Keratinocyte (primary cell): ENCODE measurements at regions not wholly inside any gene's neighbourhood (a gene's known extent, or its start where the extent isn't known, plus 50 kb on each side); places are given as distances from the start of the nearest gene placed in this dataset.

Source experiments
- DNase-seq: peaks from one replicate; pipeline ENCODE4 v3.0.0-alpha.2; 2011; ENCODE audit warnings: low read depth, missing footprints, low spot score
- FAIRE-seq: peaks from 2 replicates; lab custom pipeline; 2011; peaks lifted over from hg19 to GRCh38; lab: Jason Lieb, UNC
- H2AFZ ChIP-seq: 2 replicates; pipeline ENCODE4 v1.6.0; 2012; ENCODE audit warnings: low read length, control low read depth, inconsistent platforms; ENCODE audit not compliant: control insufficient read depth
- H3K27ac ChIP-seq: 2 replicates; pipeline ENCODE4 v1.5.1; 2011; ENCODE audit warnings: low read length; ENCODE audit not compliant: control insufficient read depth, insufficient read depth
- H3K27me3 ChIP-seq: 3 replicates; pipeline ENCODE4 v1.6.0; 2011; ENCODE audit warnings: low read length; ENCODE audit not compliant: control insufficient read depth, insufficient read depth; ENCODE audit errors: extremely low read depth
- H3K36me3 ChIP-seq, 2 experiments: 2 replicates in 1 of 2; 3 replicates in 1 of 2; pipeline ENCODE4 v1.5.1; 2011; ENCODE audit warnings: low read length in 2 of 2, mild to moderate bottlenecking in 1 of 2; ENCODE audit not compliant: control insufficient read depth in 2 of 2, insufficient read depth in 2 of 2; ENCODE audit errors: extremely low read depth in 1 of 2
- H3K4me1 ChIP-seq: 3 replicates; pipeline ENCODE4 v1.5.1; 2011; ENCODE audit warnings: low read length; ENCODE audit not compliant: control insufficient read depth, insufficient read depth; ENCODE audit errors: extremely low read depth
- H3K4me2 ChIP-seq: 3 replicates; pipeline ENCODE4 v1.6.0; 2011; ENCODE audit warnings: low read depth, low read length; ENCODE audit not compliant: control insufficient read depth, insufficient read depth; ENCODE audit errors: extremely low read depth
- H3K4me3 ChIP-seq, 3 experiments: fragments of 200-600 bp in 1 of 3; sonication (generic) in 1 of 3; 2 replicates in 2 of 3; 3 replicates in 1 of 3; pipeline ENCODE4 v1.5.1; 2011 to 2016; ENCODE audit warnings: low read length in 3 of 3, mild to moderate bottlenecking in 3 of 3, control low read depth in 2 of 3, inconsistent platforms in 1 of 3, low read depth in 1 of 3, mixed read lengths in 1 of 3, mixed run types in 1 of 3, moderate library complexity in 1 of 3; ENCODE audit not compliant: control insufficient read depth in 2 of 3, insufficient read depth in 2 of 3; ENCODE audit errors: extremely low read depth in 1 of 3
- H3K79me2 ChIP-seq: 2 replicates; pipeline ENCODE4 v1.6.0; 2012; ENCODE audit warnings: low read length; ENCODE audit not compliant: control insufficient read depth, insufficient read depth
- H3K9ac ChIP-seq: 3 replicates; pipeline ENCODE4 v1.6.0; 2011; ENCODE audit warnings: low read length; ENCODE audit not compliant: control insufficient read depth, insufficient read depth; ENCODE audit errors: extremely low read depth
- H3K9me1 ChIP-seq: 3 replicates; pipeline ENCODE4 v1.6.0; 2011; ENCODE audit warnings: low read length; ENCODE audit not compliant: control insufficient read depth, insufficient read depth; ENCODE audit errors: extremely low read depth
- H3K9me3 ChIP-seq: 2 replicates; pipeline ENCODE4 v1.5.1; 2012; ENCODE audit warnings: low read depth, low read length; ENCODE audit not compliant: control insufficient read depth
- H4K20me1 ChIP-seq: 3 replicates; pipeline ENCODE4 v1.6.0; 2011; ENCODE audit warnings: low read length; ENCODE audit not compliant: control insufficient read depth, insufficient read depth; ENCODE audit errors: extremely low read depth
- CTCF ChIP-seq, 3 experiments: IDR thresholded peaks in 1 of 3; conservative IDR thresholded peaks in 1 of 3; optimal IDR thresholded peaks in 1 of 3; 2 replicates in 2 of 3; 3 replicates in 1 of 3; pipeline versions ENCODE3 to v1.5.1; 2011; ENCODE audit warnings: low read length in 3 of 3, mild to moderate bottlenecking in 3 of 3, moderate library complexity in 2 of 3, control low read depth in 1 of 3, inconsistent platforms in 1 of 3; ENCODE audit not compliant: insufficient read depth in 2 of 3; ENCODE audit errors: extremely low read depth in 1 of 3
- EZH2 ChIP-seq: IDR thresholded peaks from one replicate; pipeline ENCODE4 v1.6.1; 2012; ENCODE audit warnings: inconsistent platforms, mild to moderate bottlenecking, low read length, moderate library complexity
- dilution Hi-C: fragments of 300-500 bp; cut with MboI; formaldehyde crosslinking; loops from one replicate; pipeline ENCODE4 v1.7.0; 2020; ENCODE audit warnings: low sequenced_read_pairs; ENCODE audit not compliant: extremely low pct_ligation_motif_present

GRCh38 chr6:167580619-167580911, 246.1 kb upstream of the AFDN start:
- Histone ChIP-seq H3K4me1 (no peaks in the 10 kb centered on the region), H3K79me2 (no peaks in the 10 kb centered on the region), H3K9ac (no peak overlapping the region), H3K9me1 (no peaks in the 10 kb centered on the region), H3K27me3 (no peaks in the 10 kb centered on the region), H3K4me2 (no peak overlapping the region), H3K4me3 (no peak overlapping the region), H3K9me3 (no peaks in the 10 kb centered on the region), H2AFZ (no peak overlapping the region), H3K36me3 (no peaks in the 10 kb centered on the region), H3K27ac (no peak overlapping the region), H4K20me1 (no peaks in the 10 kb centered on the region)
- dilution Hi-C loops = no loop called here
- TF ChIP-seq EZH2 = no peak
- no peak for TF ChIP-seq CTCF (optimal IDR thresholded peaks at IDR 0.05 in 1 of 3, IDR thresholded peaks at IDR 0.05 in 1 of 3, conservative IDR thresholded peaks at IDR 0.05 in 1 of 3; ENCODE audit: extremely low read depth in 1 of 3, insufficient read depth in 2 of 3, low read length in 3 of 3)
- DNase-seq = no peak
- no peak for FAIRE-seq

- no peaks in the 10 kb centered on the region for H3K9me3 ChIP-seq
- no peak for DNase-seq
- H3K27me3 ChIP-seq = no peaks in the 10 kb centered on the region
- H3K9me1 ChIP-seq = no peaks in the 10 kb centered on the region
- no peaks in the 10 kb centered on the region for H3K79me2 ChIP-seq
- H3K4me3 ChIP-seq = no peak overlapping the region
- dilution Hi-C loops = no loop called here
- no peaks in the 10 kb centered on the region for H3K4me1 ChIP-seq
- TF ChIP-seq EZH2 (no peak), CTCF (optimal IDR thresholded peaks at IDR 0.05 in 1 of 3, IDR thresholded peaks at IDR 0.05 in 1 of 3, conservative IDR thresholded peaks at IDR 0.05 in 1 of 3; ENCODE audit: extremely low read depth in 1 of 3, insufficient read depth in 2 of 3, low read length in 3 of 3) (no peak)
- no peaks in the 10 kb centered on the region for H3K36me3 ChIP-seq
- H3K9ac ChIP-seq = no peak overlapping the region
- no peaks in the 10 kb centered on the region for H4K20me1 ChIP-seq
- FAIRE-seq = no peak
- H3K27ac ChIP-seq = no peak overlapping the region
- H2AFZ ChIP-seq = no peak overlapping the region
- no peak overlapping the region for H3K4me2 ChIP-seq
Observed at GRCh38 chr6:167581637-167582036, 245.1 kb upstream of the AFDN start.
